A673 (cell line): ENCODE measurements at regions not wholly inside any gene's neighbourhood (a gene's known extent, or its start where the extent isn't known, plus 50 kb on each side); places are given as distances from the start of the nearest gene placed in this dataset.

ENCODE experiments used
- BruUV-seq: library from RNA; stranded (reverse); fragments of 400-500 nt; replicated peaks from 2 replicates; lab custom pipeline; 2021; lab: Mats Ljungman, UMichigan
- CTCF ChIA-PET: fragments of 300-600 bp; sonication (Branson Sonifier 250); formaldehyde crosslinking; loops from one replicate; lab custom pipeline; 2022; ENCODE audit warnings: antibody characterized with exemption; lab: Charles Lee
- POLR2A ChIA-PET: fragments of 300-600 bp; sonication (Branson Sonifier 250); formaldehyde crosslinking; loops from one replicate; lab custom pipeline; 2022; ENCODE audit warnings: antibody characterized with exemption; ENCODE audit not compliant: low non-redundant PET; lab: Charles Lee
- DNase-seq: peaks from one replicate; pipeline ENCODE4 v3.0.0-alpha.2; 2015; ENCODE audit warnings: low spot score
- H3K27ac ChIP-seq: fragments of 200-600 bp; sonication (generic); 2 replicates; pipeline ENCODE4 v1.5.1; 2016; ENCODE audit warnings: mixed run types, low read depth, mild to moderate bottlenecking, mixed read lengths, antibody characterized with exemption, low read length; ENCODE audit not compliant: poor library complexity, severe bottlenecking
- H3K27me3 ChIP-seq: fragments of 200-600 bp; sonication (generic); replicated peaks from 2 replicates; pipeline ENCODE4 v1.6.1; 2017; ENCODE audit warnings: mixed run types, low read depth, mild to moderate bottlenecking, mixed read lengths, antibody characterized with exemption, low read length; ENCODE audit not compliant: insufficient read depth, poor library complexity
- H3K36me3 ChIP-seq: fragments of 200-600 bp; sonication (generic); 2 replicates; pipeline ENCODE4 v1.6.1; 2016; ENCODE audit warnings: mixed run types, mild to moderate bottlenecking, mixed read lengths, antibody characterized with exemption, low read length; ENCODE audit not compliant: insufficient read depth, poor library complexity, severe bottlenecking
- H3K4me1 ChIP-seq: fragments of 200-600 bp; sonication (generic); 2 replicates; pipeline ENCODE4 v1.6.1; 2017; ENCODE audit warnings: mixed run types, mild to moderate bottlenecking, mixed read lengths, antibody characterized with exemption, low read length; ENCODE audit not compliant: insufficient read depth, poor library complexity, severe bottlenecking
- H3K4me3 ChIP-seq: fragments of 200-600 bp; sonication (generic); 2 replicates; pipeline ENCODE4 v1.5.1; 2016; ENCODE audit warnings: low read depth, mixed run types, mild to moderate bottlenecking, mixed read lengths, low read length; ENCODE audit not compliant: poor library complexity, severe bottlenecking
- H3K9me3 ChIP-seq: fragments of 200-600 bp; sonication (generic); 2 replicates; pipeline ENCODE4 v1.6.1; 2016; ENCODE audit warnings: mixed run types, low read depth, mild to moderate bottlenecking, mixed read lengths, antibody characterized with exemption, low read length; ENCODE audit not compliant: poor library complexity, severe bottlenecking
- EZH2 ChIP-seq: fragments of 200-600 bp; sonication (generic); IDR thresholded peaks from 2 replicates; pipeline ENCODE4 v1.6.1; 2017; ENCODE audit warnings: borderline replicate concordance, low read depth, mild to moderate bottlenecking, mixed read lengths, antibody characterized with exemption, low read length; ENCODE audit not compliant: poor library complexity, severe bottlenecking
- intact Hi-C: fragments of 100-400 bp; cut with micrococcal nuclease; formaldehyde crosslinking; loops from one replicate; pipeline ENCODE4 v1.10.0; 2022; ENCODE audit not compliant: unreplicated experiment
- TF ChIP-seq, protein P1 (sequence below): fragments of 300-800, 200-600 bp; sonication (generic); conservative IDR thresholded peaks from 2 replicates; pipeline ENCODE4 v1.5.1; 2017; ENCODE audit warnings: low read depth, mild to moderate bottlenecking, antibody characterized with exemption, low read length, moderate library complexity, mixed read lengths

DNA sequence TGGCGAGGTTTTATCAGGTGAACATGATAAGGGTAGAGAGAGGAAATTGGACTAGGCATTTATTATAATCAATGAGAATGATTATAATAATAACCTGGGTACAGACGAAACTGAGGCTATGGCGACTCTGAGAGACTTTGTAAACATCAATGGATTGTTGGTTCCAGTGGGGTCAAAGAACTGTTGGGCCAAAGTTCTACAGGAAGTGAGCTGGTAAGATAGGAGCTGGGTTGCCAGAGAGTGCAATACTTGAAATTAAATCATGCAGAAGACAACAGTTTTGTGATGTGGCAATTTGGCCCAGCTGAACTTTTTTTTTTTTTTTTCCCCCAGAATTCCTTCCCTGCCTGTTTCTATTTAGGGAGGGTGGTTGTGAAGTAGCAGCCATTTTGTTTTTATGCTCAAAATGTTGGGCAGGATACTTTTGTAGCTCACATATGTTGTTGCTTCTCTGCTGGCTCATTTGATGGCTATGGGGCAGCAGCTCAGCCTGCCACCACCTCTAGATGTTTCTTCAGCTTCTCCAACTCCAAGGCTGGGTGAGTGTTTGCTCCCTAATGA lies 286.5 kb upstream of the B3GALT2 start:
- Histone ChIP-seq H3K9me3 (no peaks in the 10 kb centered on the region), H3K27me3 (no peaks in the 10 kb centered on the region), H3K4me1 (no peaks in the 10 kb centered on the region), H3K4me3 (no peak overlapping the region), H3K27ac (no peak overlapping the region), H3K36me3 (no peaks in the 10 kb centered on the region)
- ChIA-PET POLR2A (no interaction called here), CTCF (no interaction called here)
- no peak for TF ChIP-seq EZH2
- TF ChIP-seq, protein P1, sequence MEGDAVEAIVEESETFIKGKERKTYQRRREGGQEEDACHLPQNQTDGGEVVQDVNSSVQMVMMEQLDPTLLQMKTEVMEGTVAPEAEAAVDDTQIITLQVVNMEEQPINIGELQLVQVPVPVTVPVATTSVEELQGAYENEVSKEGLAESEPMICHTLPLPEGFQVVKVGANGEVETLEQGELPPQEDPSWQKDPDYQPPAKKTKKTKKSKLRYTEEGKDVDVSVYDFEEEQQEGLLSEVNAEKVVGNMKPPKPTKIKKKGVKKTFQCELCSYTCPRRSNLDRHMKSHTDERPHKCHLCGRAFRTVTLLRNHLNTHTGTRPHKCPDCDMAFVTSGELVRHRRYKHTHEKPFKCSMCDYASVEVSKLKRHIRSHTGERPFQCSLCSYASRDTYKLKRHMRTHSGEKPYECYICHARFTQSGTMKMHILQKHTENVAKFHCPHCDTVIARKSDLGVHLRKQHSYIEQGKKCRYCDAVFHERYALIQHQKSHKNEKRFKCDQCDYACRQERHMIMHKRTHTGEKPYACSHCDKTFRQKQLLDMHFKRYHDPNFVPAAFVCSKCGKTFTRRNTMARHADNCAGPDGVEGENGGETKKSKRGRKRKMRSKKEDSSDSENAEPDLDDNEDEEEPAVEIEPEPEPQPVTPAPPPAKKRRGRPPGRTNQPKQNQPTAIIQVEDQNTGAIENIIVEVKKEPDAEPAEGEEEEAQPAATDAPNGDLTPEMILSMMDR, result no peak
- no peak for DNase-seq
- BruUV-seq, result no TSS peak
- intact Hi-C loops, result no loop called here

DNA sequence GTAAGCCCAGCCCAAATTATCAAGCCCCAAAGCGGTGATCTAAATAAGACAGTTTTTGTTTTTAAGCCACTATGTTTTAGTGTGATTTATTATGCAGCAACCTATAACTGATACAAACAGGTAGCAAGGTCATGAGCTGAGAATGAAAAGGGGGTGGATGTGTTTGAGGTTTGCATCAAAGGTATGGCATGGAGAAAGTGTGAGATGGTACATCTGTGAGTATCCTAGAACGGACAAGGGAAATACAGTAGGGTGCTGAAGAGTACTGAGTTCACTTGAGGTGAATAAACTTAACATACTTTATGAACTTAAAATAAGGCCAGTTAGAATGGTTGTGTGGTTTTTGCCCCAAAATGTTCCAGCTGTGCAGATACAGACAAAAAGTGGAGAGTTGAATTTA lies 286.0 kb upstream of the B3GALT2 start:
- ChIA-PET POLR2A (no interaction called here), CTCF (no interaction called here)
- Histone ChIP-seq H3K9me3 (no peaks in the 10 kb centered on the region), H3K4me3 (no peak overlapping the region), H3K27me3 (no peaks in the 10 kb centered on the region), H3K4me1 (no peaks in the 10 kb centered on the region), H3K36me3 (no peaks in the 10 kb centered on the region), H3K27ac (no peak overlapping the region)
- TF ChIP-seq, protein P1, result no peak
- TF ChIP-seq EZH2, result no peak
- no TSS peak for BruUV-seq
- intact Hi-C loops, result no loop called here
- DNase-seq, result no peak

DNA sequence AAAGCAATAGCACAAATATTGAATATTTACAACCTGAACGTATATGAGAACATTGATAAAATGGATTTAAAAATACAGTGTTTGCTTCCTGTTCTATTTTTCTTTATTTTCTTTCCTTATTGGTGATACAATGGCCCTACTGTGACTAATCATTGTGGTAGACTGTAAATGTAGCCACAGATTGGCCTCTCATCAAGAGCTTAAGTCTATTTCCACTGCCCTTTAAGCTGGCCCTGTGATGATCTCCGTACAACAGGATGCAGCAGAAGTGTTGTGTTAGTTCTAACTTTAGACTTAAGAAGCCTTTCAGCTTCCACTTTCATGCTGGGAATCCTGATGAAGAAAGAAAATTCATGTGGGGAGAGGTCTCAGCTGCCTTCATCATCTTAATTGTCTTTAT lies 285.6 kb upstream of the B3GALT2 start:
- TF ChIP-seq, protein P1, result no peak
- no peak for TF ChIP-seq EZH2
- no peak for DNase-seq
- intact Hi-C loops, result no loop called here
- CTCF ChIA-PET, result no interaction called here
- Histone ChIP-seq H3K36me3 (no peaks in the 10 kb centered on the region), H3K9me3 (no peaks in the 10 kb centered on the region), H3K4me3 (no peak overlapping the region), H3K4me1 (no peaks in the 10 kb centered on the region), H3K27ac (no peak overlapping the region), H3K27me3 (no peaks in the 10 kb centered on the region)
- POLR2A ChIA-PET, result no interaction called here
- BruUV-seq, result no TSS peak
